ENCODE measurements at regions not wholly inside any gene's neighbourhood (a gene's known extent, or its start where the extent isn't known, plus 50 kb on each side); places are given as distances from the start of the nearest gene placed in this dataset.
A peak's percentile ranks its signal among the peaks of the same experiment; 100 is the strongest.

GRCh38 chr22:22094514-22094913, 111.9 kb upstream of the TOP3B start:
- DNase-seq (ENCODE audit: low spot score), result no peak

GRCh38 chr22:22093743-22094142, 111.2 kb upstream of the TOP3B start:
- no peak for DNase-seq (ENCODE audit: low spot score)

GRCh38 chr22:22092974-22093373, 110.4 kb upstream of the TOP3B start:
- DNase-seq (ENCODE audit: low spot score), result no peak

GRCh38 chr22:22092101-22092500, 109.5 kb upstream of the TOP3B start:
- no peak for DNase-seq (ENCODE audit: low spot score)

- DNase-seq (ENCODE audit: low spot score), result no peak
Measured at GRCh38 chr22:22091400-22091878, 108.9 kb upstream of the TOP3B start.

- no peak for DNase-seq (ENCODE audit: low spot score)
Measured at GRCh38 chr22:22090650-22091399, 108.2 kb upstream of the TOP3B start.

GRCh38 chr22:22089459-22090308, 107.1 kb upstream of the TOP3B start:
- DNase-seq (ENCODE audit: low spot score), result no peak

- no peak for DNase-seq (ENCODE audit: low spot score)
Measured at GRCh38 chr22:22088658-22089458, 106.3 kb upstream of the TOP3B start.

GRCh38 chr22:22087854-22088657, 105.5 kb upstream of the TOP3B start:
- DNase-seq (ENCODE audit: low spot score), result no peak

- no peak for DNase-seq (ENCODE audit: low spot score)
Measured at GRCh38 chr22:22086501-22087158, 104.0 kb upstream of the TOP3B start.

GRCh38 chr22:22085702-22086500, 103.3 kb upstream of the TOP3B start:
- DNase-seq (ENCODE audit: low spot score), result peak; percentile 38

GRCh38 chr22:22084089-22084711, 101.6 kb upstream of the TOP3B start:
- no peak for DNase-seq (ENCODE audit: low spot score)

- no peak for DNase-seq (ENCODE audit: low spot score)
Measured at GRCh38 chr22:22082960-22083359, 100.4 kb upstream of the TOP3B start.

GRCh38 chr22:22082229-22082835, 99.7 kb upstream of the TOP3B start:
- DNase-seq (ENCODE audit: low spot score), result no peak

- no peak for DNase-seq (ENCODE audit: low spot score)
Measured at GRCh38 chr22:22080270-22080669, 97.7 kb upstream of the TOP3B start.

- no peak for DNase-seq (ENCODE audit: low spot score)
Measured at GRCh38 chr22:22079404-22080148, 97.0 kb upstream of the TOP3B start.

GRCh38 chr22:22078329-22078728, 95.7 kb upstream of the TOP3B start:
- no peak for DNase-seq (ENCODE audit: low spot score)

All from A172 (cell line).